ENCODE measurements at regions not wholly inside any gene's neighbourhood (a gene's known extent, or its start where the extent isn't known, plus 50 kb on each side); places are given as distances from the start of the nearest gene placed in this dataset.

GRCh38 chr9:89911721-89912604 is 307.2 kb downstream of the GADD45G start:
- no peaks in the 10 kb centered on the region for H4K20me1 ChIP-seq (ENCODE audit: insufficient read depth, low read length)
- TF ChIP-seq CTCF (IDR thresholded peaks at IDR 0.05), result no peak
- no peaks in the 10 kb centered on the region for H3K9me3 ChIP-seq (replicated peaks in 1 of 2; ENCODE audit: control insufficient read depth in 1 of 2, insufficient read depth in 1 of 2, low read length in 2 of 2)
- Mint-ChIP-seq H3K4me1 (no peaks in the 10 kb centered on the region), H3K36me3 (no peaks in the 10 kb centered on the region), H3K4me3 (no peak overlapping the region), H3K27ac (no peak overlapping the region), H3K9me3 (peaks cover 0 to 3% (median 0%) of the 10 kb centered on the region in 7 donors), H3K27me3 (ENCODE audit: low read depth in 3 of 3) (peaks cover 6 to 7% (median 6%) of the 10 kb centered on the region in 3 donors)
- DNase-seq, result no peak
- no peak overlapping the region for H3K4me2 ChIP-seq (replicated peaks; ENCODE audit: extremely low read depth, low read length, poor library complexity, severe bottlenecking)
- H2AFZ ChIP-seq (ENCODE audit: insufficient read depth, low read depth, low read length, poor library complexity, severe bottlenecking), result no peak overlapping the region
- no peaks in the 10 kb centered on the region for H3K27me3 ChIP-seq (ENCODE audit: control insufficient read depth in 2 of 2, insufficient read depth in 2 of 2, low read length in 2 of 2)
- no peak overlapping the region for H3K9ac ChIP-seq (ENCODE audit: insufficient read depth, low read length, poor library complexity, severe bottlenecking)
- H3K36me3 ChIP-seq (replicated peaks in 1 of 2; ENCODE audit: control insufficient read depth in 1 of 2, insufficient read depth in 2 of 2, low read length in 2 of 2), result no peaks in the 10 kb centered on the region
- WGBS (ENCODE audit: insufficient coverage), result 88% methylated on average over 7 of the region's 9 CpGs
- H3K4me1 ChIP-seq (ENCODE audit: control insufficient read depth in 1 of 2, insufficient read depth in 2 of 2, low read length in 2 of 2), result no peaks in the 10 kb centered on the region
- intact Hi-C loops (cut with micrococcal nuclease), result no loop called here
- no peaks in the 10 kb centered on the region for H3K79me2 ChIP-seq (ENCODE audit: insufficient read depth, low read length)
- no peak overlapping the region for H3K27ac ChIP-seq (ENCODE audit: low read depth in 1 of 2, low read length in 2 of 2)
- no peak overlapping the region for H3K4me3 ChIP-seq (replicated peaks in 1 of 3; ENCODE audit: low read depth in 2 of 3, low read length in 3 of 3)

- H3K27me3 Mint-ChIP-seq (ENCODE audit: low read depth in 3 of 3), result peaks cover 6 to 10% (median 8%) of the 10 kb centered on the region in 3 donors
- intact Hi-C loops (cut with micrococcal nuclease), result no loop called here
- no peak overlapping the region for H3K4me3 ChIP-seq (replicated peaks in 1 of 3; ENCODE audit: low read depth in 2 of 3, low read length in 3 of 3)
- no peak for DNase-seq
- H3K4me3 Mint-ChIP-seq, result no peak overlapping the region
- H3K4me2 ChIP-seq (replicated peaks; ENCODE audit: extremely low read depth, low read length, poor library complexity, severe bottlenecking), result no peak overlapping the region
- 88% methylated on average over 4 of the region's 5 CpGs for WGBS (ENCODE audit: insufficient coverage)
- no peaks in the 10 kb centered on the region for H3K4me1 ChIP-seq (ENCODE audit: control insufficient read depth in 1 of 2, insufficient read depth in 2 of 2, low read length in 2 of 2)
- H3K9ac ChIP-seq (ENCODE audit: insufficient read depth, low read length, poor library complexity, severe bottlenecking), result no peak overlapping the region
- H2AFZ ChIP-seq (ENCODE audit: insufficient read depth, low read depth, low read length, poor library complexity, severe bottlenecking), result no peak overlapping the region
- H3K79me2 ChIP-seq (ENCODE audit: insufficient read depth, low read length), result no peaks in the 10 kb centered on the region
- H3K27ac ChIP-seq (ENCODE audit: low read depth in 1 of 2, low read length in 2 of 2), result no peak overlapping the region
- peaks cover 0 to 3% (median 0%) of the 10 kb centered on the region in 7 donors for H3K9me3 Mint-ChIP-seq
- H4K20me1 ChIP-seq (ENCODE audit: insufficient read depth, low read length), result no peaks in the 10 kb centered on the region
- no peaks in the 10 kb centered on the region for H3K4me1 Mint-ChIP-seq
- no peaks in the 10 kb centered on the region for H3K36me3 Mint-ChIP-seq
- H3K27me3 ChIP-seq (ENCODE audit: control insufficient read depth in 2 of 2, insufficient read depth in 2 of 2, low read length in 2 of 2), result no peaks in the 10 kb centered on the region
- H3K27ac Mint-ChIP-seq, result no peak overlapping the region
- TF ChIP-seq CTCF (IDR thresholded peaks at IDR 0.05), result no peak
- no peaks in the 10 kb centered on the region for H3K36me3 ChIP-seq (replicated peaks in 1 of 2; ENCODE audit: control insufficient read depth in 1 of 2, insufficient read depth in 2 of 2, low read length in 2 of 2)
- no peaks in the 10 kb centered on the region for H3K9me3 ChIP-seq (replicated peaks in 1 of 2; ENCODE audit: control insufficient read depth in 1 of 2, insufficient read depth in 1 of 2, low read length in 2 of 2)
These were observed 307.8 kb downstream of the GADD45G start for GRCh38 chr9:89912605-89912953.
